Neutrophil (primary cell): ENCODE measurements at regions not wholly inside any gene's neighbourhood (a gene's known extent, or its start where the extent isn't known, plus 50 kb on each side); places are given as distances from the start of the nearest gene placed in this dataset.

Source experiments
- H3K27ac ChIP-seq: fragments of 200-600 bp; sonication (generic); 2 replicates; pipeline ENCODE4 v1.5.1; 2016; ENCODE audit warnings: mild to moderate bottlenecking, moderate library complexity
- H3K27me3 ChIP-seq: fragments of 200-600 bp; sonication (generic); 2 replicates; pipeline ENCODE4 v1.6.0; 2016; ENCODE audit warnings: mild to moderate bottlenecking
- H3K36me3 ChIP-seq: fragments of 200-600 bp; sonication (generic); 2 replicates; pipeline ENCODE4 v1.5.1; 2017
- H3K4me1 ChIP-seq, 2 experiments: fragments of 200-600 bp in 1 of 2; sonication (generic) in 1 of 2; 1 replicate in 1 of 2; 2 replicates in 1 of 2; pipeline versions ENCODE4 v1.5.1 to v1.6.1; 2013 to 2016; ENCODE audit warnings: low read depth in 1 of 2, low read length in 1 of 2, mild to moderate bottlenecking in 1 of 2, moderate library complexity in 1 of 2; ENCODE audit not compliant: control insufficient read depth in 1 of 2, insufficient read depth in 1 of 2
- H3K4me3 ChIP-seq, 2 experiments: fragments of 200-600 bp in 1 of 2; sonication (generic) in 1 of 2; 1 replicate in 1 of 2; 2 replicates in 1 of 2; pipeline ENCODE4 v1.5.1; 2013 to 2016; ENCODE audit warnings: low read depth in 1 of 2, low read length in 1 of 2, mild to moderate bottlenecking in 1 of 2, moderate library complexity in 1 of 2
- H3K9me3 ChIP-seq: fragments of 200-600 bp; sonication (generic); 2 replicates; pipeline ENCODE4 v1.5.1; 2016
- TF ChIP-seq, protein P1 (sequence below): fragments of 200-600 bp; sonication (generic); IDR thresholded peaks from 2 replicates; pipeline ENCODE4 v1.5.1; 2016; ENCODE audit warnings: antibody characterized with exemption

DNA sequence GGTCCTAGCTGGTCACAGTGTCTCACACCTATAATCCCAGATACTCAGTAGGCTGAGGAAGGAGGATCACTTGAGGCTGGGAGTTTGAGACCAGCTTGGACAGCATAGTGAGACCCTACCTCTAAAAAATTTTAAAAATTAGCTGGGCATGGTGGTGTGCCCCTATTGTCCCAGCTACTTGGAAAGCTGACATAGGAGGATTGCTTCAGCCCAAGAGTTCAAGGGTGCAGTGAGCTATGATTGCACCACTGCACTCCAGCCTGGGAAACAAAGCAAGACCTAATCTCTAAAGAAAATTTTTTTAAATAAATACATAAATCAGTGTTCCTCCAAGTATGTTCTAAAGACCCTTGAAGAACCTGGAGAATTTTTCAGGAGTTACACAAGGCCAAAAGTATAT lies 50.6 kb upstream of the GNAO1 start:
- Histone ChIP-seq H3K9me3 (no peaks in the 10 kb centered on the region), H3K36me3 (no peaks in the 10 kb centered on the region), H3K4me1 (no peaks in the 10 kb centered on the region), H3K27me3 (no peaks in the 10 kb centered on the region), H3K4me3 (no peak overlapping the region), H3K27ac (no peak overlapping the region)
- TF ChIP-seq, protein P1, sequence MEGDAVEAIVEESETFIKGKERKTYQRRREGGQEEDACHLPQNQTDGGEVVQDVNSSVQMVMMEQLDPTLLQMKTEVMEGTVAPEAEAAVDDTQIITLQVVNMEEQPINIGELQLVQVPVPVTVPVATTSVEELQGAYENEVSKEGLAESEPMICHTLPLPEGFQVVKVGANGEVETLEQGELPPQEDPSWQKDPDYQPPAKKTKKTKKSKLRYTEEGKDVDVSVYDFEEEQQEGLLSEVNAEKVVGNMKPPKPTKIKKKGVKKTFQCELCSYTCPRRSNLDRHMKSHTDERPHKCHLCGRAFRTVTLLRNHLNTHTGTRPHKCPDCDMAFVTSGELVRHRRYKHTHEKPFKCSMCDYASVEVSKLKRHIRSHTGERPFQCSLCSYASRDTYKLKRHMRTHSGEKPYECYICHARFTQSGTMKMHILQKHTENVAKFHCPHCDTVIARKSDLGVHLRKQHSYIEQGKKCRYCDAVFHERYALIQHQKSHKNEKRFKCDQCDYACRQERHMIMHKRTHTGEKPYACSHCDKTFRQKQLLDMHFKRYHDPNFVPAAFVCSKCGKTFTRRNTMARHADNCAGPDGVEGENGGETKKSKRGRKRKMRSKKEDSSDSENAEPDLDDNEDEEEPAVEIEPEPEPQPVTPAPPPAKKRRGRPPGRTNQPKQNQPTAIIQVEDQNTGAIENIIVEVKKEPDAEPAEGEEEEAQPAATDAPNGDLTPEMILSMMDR: no peak

DNA sequence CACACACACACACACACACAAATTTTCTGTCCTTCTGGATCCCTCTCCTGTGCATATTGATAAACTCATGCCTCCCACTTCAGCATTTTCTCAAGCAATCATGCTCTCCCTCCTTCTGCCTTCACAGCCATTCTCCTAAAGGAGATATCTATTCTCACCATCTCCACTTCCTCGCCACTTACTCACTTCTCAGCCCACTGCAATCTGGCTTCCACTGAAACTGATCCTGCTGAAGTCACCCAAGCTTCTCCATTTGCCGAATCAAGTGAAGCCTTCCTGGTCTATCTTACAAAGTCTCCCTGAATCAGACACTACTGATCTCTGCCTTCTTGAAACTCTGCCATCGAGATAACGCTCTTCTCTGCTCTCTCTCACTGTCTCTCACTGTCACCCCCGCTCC lies 54.0 kb upstream of the GNAO1 start:
- Histone ChIP-seq H3K27me3 (peaks cover 9% of the 10 kb centered on the region), H3K9me3 (no peaks in the 10 kb centered on the region), H3K4me1 (no peaks in the 10 kb centered on the region), H3K4me3 (no peak overlapping the region), H3K27ac (no peak overlapping the region), H3K36me3 (no peaks in the 10 kb centered on the region)
- TF ChIP-seq, protein P1: no peak

DNA sequence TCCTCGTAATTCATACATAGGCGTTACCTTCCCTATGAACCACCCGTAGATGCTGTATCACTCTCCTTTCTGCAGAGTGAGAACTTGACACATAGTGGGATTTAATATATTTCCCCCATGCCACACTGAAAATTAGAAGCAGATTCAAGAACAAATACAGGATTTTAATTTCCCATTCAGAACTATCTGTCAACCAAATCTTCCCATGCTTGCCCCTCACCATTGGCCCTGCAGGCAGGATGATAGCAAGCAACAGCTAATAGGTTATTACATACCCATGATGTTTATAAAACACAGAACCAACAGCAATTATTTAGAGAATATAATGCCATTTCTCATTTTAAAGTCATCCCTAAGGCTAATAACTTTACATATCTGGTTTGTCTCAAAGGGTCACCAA lies 55.0 kb upstream of the GNAO1 start:
- Histone ChIP-seq H3K27ac (no peak overlapping the region), H3K36me3 (no peaks in the 10 kb centered on the region), H3K4me3 (no peak overlapping the region), H3K27me3 (peaks cover 13% of the 10 kb centered on the region), H3K9me3 (no peaks in the 10 kb centered on the region), H3K4me1 (no peaks in the 10 kb centered on the region)
- TF ChIP-seq, protein P1: no peak

DNA sequence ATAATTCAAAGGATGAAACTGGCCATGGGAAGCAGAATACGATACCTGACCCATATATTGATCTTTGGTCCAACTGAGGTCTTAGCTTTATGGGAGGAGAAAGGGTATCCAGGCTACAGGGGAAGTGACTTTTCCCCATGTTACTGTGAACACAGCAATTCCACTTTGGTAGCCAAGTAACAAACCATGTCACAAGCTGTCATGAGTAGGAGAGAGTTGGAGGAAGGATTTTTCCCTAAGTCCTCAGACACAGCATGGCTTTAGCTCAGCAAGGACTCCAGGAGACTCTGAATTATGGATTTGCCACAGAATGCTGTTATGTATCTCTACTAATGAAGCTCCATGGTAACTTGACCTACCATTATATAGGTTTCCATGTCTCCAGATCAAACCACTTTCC lies 56.5 kb upstream of the GNAO1 start:
- H3K9me3 ChIP-seq: no peaks in the 10 kb centered on the region
- TF ChIP-seq, protein P1: no peak
- H3K36me3 ChIP-seq: no peaks in the 10 kb centered on the region
- no peak overlapping the region for H3K27ac ChIP-seq
- H3K4me1 ChIP-seq: no peaks in the 10 kb centered on the region
- H3K27me3 ChIP-seq: peaks cover 13% of the 10 kb centered on the region
- H3K4me3 ChIP-seq: no peak overlapping the region

DNA sequence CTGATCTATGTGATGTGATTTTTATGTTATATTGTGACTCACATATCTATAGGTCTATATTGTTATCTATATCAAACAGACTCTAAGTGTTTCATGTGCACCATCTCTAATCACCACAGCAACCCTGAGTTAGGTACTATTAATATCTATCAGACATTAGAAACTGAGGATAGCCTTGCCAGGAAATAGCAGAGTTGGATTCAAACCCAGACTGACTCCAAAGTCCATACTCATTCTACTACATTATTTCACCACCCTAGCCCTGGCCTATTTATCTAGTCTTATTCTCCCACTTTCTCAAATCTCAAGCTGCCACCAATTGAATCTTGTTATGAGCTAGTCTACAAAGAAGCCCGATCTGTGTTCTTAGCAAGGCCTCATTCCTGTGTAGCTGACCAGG lies 65.4 kb upstream of the GNAO1 start:
- TF ChIP-seq, protein P1: no peak
- Histone ChIP-seq H3K27ac (no peak overlapping the region), H3K27me3 (peaks cover 9% of the 10 kb centered on the region), H3K4me1 (no peaks in the 10 kb centered on the region), H3K4me3 (no peak overlapping the region), H3K9me3 (no peaks in the 10 kb centered on the region), H3K36me3 (no peaks in the 10 kb centered on the region)

DNA sequence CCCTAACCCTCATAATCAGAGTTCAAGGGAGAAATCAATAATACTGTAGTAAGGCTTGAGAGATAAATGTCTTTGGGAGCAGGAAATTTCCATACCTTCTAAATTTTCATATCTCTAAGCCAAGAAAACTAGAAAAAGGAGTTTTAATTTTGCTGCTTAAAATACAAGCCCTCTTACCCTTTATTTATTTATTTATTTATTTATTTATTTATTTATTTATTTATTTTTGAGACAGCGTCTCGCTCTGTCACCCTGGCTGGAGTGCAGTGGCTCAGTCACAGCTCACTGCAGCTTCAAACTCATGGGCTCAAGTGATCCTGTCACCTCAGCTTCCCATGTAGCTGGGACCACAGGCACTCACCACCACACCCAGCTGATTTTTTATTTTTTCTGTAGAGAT lies 69.0 kb upstream of the GNAO1 start:
- TF ChIP-seq, protein P1: no peak
- Histone ChIP-seq H3K4me3 (no peak overlapping the region), H3K27me3 (peaks cover 9% of the 10 kb centered on the region), H3K4me1 (no peaks in the 10 kb centered on the region), H3K9me3 (no peaks in the 10 kb centered on the region), H3K27ac (no peak overlapping the region), H3K36me3 (no peaks in the 10 kb centered on the region)
